ENCODE measurements at regions not wholly inside any gene's neighbourhood (a gene's known extent, or its start where the extent isn't known, plus 50 kb on each side); places are given as distances from the start of the nearest gene placed in this dataset.

- TF ChIP-seq, protein P1, sequence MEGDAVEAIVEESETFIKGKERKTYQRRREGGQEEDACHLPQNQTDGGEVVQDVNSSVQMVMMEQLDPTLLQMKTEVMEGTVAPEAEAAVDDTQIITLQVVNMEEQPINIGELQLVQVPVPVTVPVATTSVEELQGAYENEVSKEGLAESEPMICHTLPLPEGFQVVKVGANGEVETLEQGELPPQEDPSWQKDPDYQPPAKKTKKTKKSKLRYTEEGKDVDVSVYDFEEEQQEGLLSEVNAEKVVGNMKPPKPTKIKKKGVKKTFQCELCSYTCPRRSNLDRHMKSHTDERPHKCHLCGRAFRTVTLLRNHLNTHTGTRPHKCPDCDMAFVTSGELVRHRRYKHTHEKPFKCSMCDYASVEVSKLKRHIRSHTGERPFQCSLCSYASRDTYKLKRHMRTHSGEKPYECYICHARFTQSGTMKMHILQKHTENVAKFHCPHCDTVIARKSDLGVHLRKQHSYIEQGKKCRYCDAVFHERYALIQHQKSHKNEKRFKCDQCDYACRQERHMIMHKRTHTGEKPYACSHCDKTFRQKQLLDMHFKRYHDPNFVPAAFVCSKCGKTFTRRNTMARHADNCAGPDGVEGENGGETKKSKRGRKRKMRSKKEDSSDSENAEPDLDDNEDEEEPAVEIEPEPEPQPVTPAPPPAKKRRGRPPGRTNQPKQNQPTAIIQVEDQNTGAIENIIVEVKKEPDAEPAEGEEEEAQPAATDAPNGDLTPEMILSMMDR (IDR thresholded peaks at IDR 0.05) = no peak
- no peak for TF ChIP-seq POLR2A (IDR thresholded peaks at IDR 0.05)
These were observed 334.5 kb upstream of the CDH2 start for GRCh38 chr18:28511413-28511821.

Measured in body of pancreas (tissue), 4 donors.